ENCODE measurements at regions not wholly inside any gene's neighbourhood (a gene's known extent, or its start where the extent isn't known, plus 50 kb on each side); places are given as distances from the start of the nearest gene placed in this dataset.
"Not testable (repeated sequence)": the region's sequence is repeated elsewhere in the genome, so short reads cannot be mapped to it uniquely, and the experiment has no call there.

DNA sequence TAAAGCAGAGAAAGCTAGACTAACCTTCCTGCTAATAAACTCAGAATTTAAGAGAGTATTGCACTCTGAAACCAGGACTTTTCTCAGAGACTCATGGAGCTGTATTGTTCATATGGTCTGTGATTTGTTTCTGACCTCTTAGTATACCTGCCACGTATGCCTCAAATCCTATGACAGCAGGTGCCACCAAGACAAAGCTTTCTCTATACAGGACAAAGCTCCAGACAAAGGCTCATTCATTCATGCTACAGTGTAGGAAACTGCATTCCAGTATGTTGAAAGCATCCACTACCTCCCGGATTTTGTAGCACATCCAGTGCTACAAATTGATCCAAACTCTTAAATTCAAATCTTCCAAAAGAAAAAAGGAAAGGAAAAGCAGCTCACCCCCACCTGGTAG lies 178.3 kb downstream of the CHIC2 start:
- no peaks in the 10 kb centered on the region for H4K20me1 ChIP-seq (ENCODE audit: insufficient read depth)
- no peak overlapping the region for H3K4me3 ChIP-seq (ENCODE audit: low read length)
- no peaks in the 10 kb centered on the region for H3K9me3 ChIP-seq (ENCODE audit: low read length)
- H3K9me2 ChIP-seq (ENCODE audit: insufficient read depth, low read length), result no peaks in the 10 kb centered on the region
- no peak overlapping the region for H3K4me2 ChIP-seq (ENCODE audit: low read length)
- H3K27me3 ChIP-seq (ENCODE audit: insufficient read depth, low read depth, low read length), result no peaks in the 10 kb centered on the region
- TF ChIP-seq EP300 (conservative IDR thresholded peaks at IDR 0.05; ENCODE audit: poor library complexity, severe bottlenecking), result no peak
- TF ChIP-seq MXI1 (conservative IDR thresholded peaks at IDR 0.05; ENCODE audit: poor library complexity, severe bottlenecking), result no peak
- no peak for TF ChIP-seq RAD21 (conservative IDR thresholded peaks at IDR 0.05)
- TF ChIP-seq SMC3 (conservative IDR thresholded peaks at IDR 0.05; ENCODE audit: poor library complexity), result no peak
- no peak for TF ChIP-seq TAF1 (IDR thresholded peaks at IDR 0.05; ENCODE audit: low read depth)
- TF ChIP-seq, protein P1, sequence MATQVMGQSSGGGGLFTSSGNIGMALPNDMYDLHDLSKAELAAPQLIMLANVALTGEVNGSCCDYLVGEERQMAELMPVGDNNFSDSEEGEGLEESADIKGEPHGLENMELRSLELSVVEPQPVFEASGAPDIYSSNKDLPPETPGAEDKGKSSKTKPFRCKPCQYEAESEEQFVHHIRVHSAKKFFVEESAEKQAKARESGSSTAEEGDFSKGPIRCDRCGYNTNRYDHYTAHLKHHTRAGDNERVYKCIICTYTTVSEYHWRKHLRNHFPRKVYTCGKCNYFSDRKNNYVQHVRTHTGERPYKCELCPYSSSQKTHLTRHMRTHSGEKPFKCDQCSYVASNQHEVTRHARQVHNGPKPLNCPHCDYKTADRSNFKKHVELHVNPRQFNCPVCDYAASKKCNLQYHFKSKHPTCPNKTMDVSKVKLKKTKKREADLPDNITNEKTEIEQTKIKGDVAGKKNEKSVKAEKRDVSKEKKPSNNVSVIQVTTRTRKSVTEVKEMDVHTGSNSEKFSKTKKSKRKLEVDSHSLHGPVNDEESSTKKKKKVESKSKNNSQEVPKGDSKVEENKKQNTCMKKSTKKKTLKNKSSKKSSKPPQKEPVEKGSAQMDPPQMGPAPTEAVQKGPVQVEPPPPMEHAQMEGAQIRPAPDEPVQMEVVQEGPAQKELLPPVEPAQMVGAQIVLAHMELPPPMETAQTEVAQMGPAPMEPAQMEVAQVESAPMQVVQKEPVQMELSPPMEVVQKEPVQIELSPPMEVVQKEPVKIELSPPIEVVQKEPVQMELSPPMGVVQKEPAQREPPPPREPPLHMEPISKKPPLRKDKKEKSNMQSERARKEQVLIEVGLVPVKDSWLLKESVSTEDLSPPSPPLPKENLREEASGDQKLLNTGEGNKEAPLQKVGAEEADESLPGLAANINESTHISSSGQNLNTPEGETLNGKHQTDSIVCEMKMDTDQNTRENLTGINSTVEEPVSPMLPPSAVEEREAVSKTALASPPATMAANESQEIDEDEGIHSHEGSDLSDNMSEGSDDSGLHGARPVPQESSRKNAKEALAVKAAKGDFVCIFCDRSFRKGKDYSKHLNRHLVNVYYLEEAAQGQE (IDR thresholded peaks at IDR 0.05; ENCODE audit: borderline replicate concordance), result no peak
- TF ChIP-seq EZH2 (IDR thresholded peaks at IDR 0.05; ENCODE audit: borderline replicate concordance, insufficient read depth, low read length, poor library complexity, severe bottlenecking), result no peak
- no peak for TF ChIP-seq POLR2AphosphoS5 (IDR thresholded peaks at IDR 0.05)
- TF ChIP-seq CTCF (IDR thresholded peaks at IDR 0.05; ENCODE audit: poor library complexity, severe bottlenecking), result no peak
- H3F3A ChIP-seq (ENCODE audit: insufficient read depth, low read length, poor library complexity, severe bottlenecking), result no peaks in the 10 kb centered on the region
- H3K79me2 ChIP-seq (replicated peaks; ENCODE audit: insufficient read depth, low read length), result no peaks in the 10 kb centered on the region
- no peak overlapping the region for H2AFZ ChIP-seq (ENCODE audit: low read depth, low read length)
- no peaks in the 10 kb centered on the region for H3K36me3 ChIP-seq (ENCODE audit: insufficient read depth, low read length)
- H3K9ac ChIP-seq (ENCODE audit: low read length), result no peak overlapping the region
- H3K27ac ChIP-seq (ENCODE audit: low read length), result no peak overlapping the region

DNA sequence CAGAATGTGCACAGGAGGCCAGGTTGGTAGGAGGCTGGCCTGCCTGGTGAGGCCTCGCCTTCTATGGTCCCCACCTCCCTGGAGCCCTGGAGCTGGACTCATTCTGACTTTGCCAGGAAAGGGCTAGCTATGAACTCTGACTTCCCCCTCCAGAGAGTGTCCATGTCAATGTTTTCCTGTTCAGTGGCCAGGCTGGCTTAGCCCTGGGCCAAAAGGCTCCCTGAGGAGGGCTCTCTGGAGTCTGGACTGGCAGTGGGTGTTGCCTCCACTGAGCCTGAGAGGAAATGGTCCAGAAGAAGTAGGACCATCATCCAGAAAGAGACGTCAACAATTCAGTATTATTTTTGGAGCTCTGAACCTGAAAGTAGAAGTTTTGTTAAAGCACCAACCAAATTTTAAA lies 178.7 kb downstream of the CHIC2 start:
- no peaks in the 10 kb centered on the region for H4K20me1 ChIP-seq (ENCODE audit: insufficient read depth)
- no peaks in the 10 kb centered on the region for H3K79me2 ChIP-seq (replicated peaks; ENCODE audit: insufficient read depth, low read length)
- H3F3A ChIP-seq (ENCODE audit: insufficient read depth, low read length, poor library complexity, severe bottlenecking), result no peaks in the 10 kb centered on the region
- TF ChIP-seq SMC3 (conservative IDR thresholded peaks at IDR 0.05; ENCODE audit: poor library complexity), result no peak
- TF ChIP-seq, protein P1 (IDR thresholded peaks at IDR 0.05; ENCODE audit: borderline replicate concordance), result no peak
- no peak for TF ChIP-seq CTCF (IDR thresholded peaks at IDR 0.05; ENCODE audit: poor library complexity, severe bottlenecking)
- no peak for TF ChIP-seq TAF1 (IDR thresholded peaks at IDR 0.05; ENCODE audit: low read depth)
- TF ChIP-seq MXI1 (conservative IDR thresholded peaks at IDR 0.05; ENCODE audit: poor library complexity, severe bottlenecking), result no peak
- TF ChIP-seq EZH2 (IDR thresholded peaks at IDR 0.05; ENCODE audit: borderline replicate concordance, insufficient read depth, low read length, poor library complexity, severe bottlenecking), result no peak
- no peak for TF ChIP-seq POLR2AphosphoS5 (IDR thresholded peaks at IDR 0.05)
- TF ChIP-seq RAD21 (conservative IDR thresholded peaks at IDR 0.05), result no peak
- no peak for TF ChIP-seq EP300 (conservative IDR thresholded peaks at IDR 0.05; ENCODE audit: poor library complexity, severe bottlenecking)
- no peak overlapping the region for H2AFZ ChIP-seq (ENCODE audit: low read depth, low read length)
- H3K27me3 ChIP-seq (ENCODE audit: insufficient read depth, low read depth, low read length), result no peaks in the 10 kb centered on the region
- H3K36me3 ChIP-seq (ENCODE audit: insufficient read depth, low read length), result no peaks in the 10 kb centered on the region
- H3K9me3 ChIP-seq (ENCODE audit: low read length), result no peaks in the 10 kb centered on the region
- H3K4me3 ChIP-seq (ENCODE audit: low read length), result no peak overlapping the region
- no peak overlapping the region for H3K4me2 ChIP-seq (ENCODE audit: low read length)
- no peak overlapping the region for H3K27ac ChIP-seq (ENCODE audit: low read length)
- no peaks in the 10 kb centered on the region for H3K9me2 ChIP-seq (ENCODE audit: insufficient read depth, low read length)
- H3K9ac ChIP-seq (ENCODE audit: low read length), result no peak overlapping the region

GRCh38 chr4:53877096-53877495 lies 187.3 kb downstream of the CHIC2 start:
- not testable (repeated sequence) for H3K27ac ChIP-seq (ENCODE audit: low read length)

More at GRCh38 chr4:53877096-53877495, 187.3 kb downstream of the CHIC2 start:
- not testable (repeated sequence) for H2AFZ ChIP-seq (ENCODE audit: low read depth, low read length); H4K20me1 ChIP-seq (ENCODE audit: insufficient read depth); H3K9me2 ChIP-seq (ENCODE audit: insufficient read depth, low read length); H3K4me3 ChIP-seq (ENCODE audit: low read length); H3K36me3 ChIP-seq (ENCODE audit: insufficient read depth, low read length); H3F3A ChIP-seq (ENCODE audit: insufficient read depth, low read length, poor library complexity, severe bottlenecking); H3K9me3 ChIP-seq (ENCODE audit: low read length); H3K27me3 ChIP-seq (ENCODE audit: insufficient read depth, low read depth, low read length); H3K9ac ChIP-seq (ENCODE audit: low read length); H3K4me2 ChIP-seq (ENCODE audit: low read length); H3K79me2 ChIP-seq (replicated peaks; ENCODE audit: insufficient read depth, low read length)
